WERI-Rb-1 (cell line): ENCODE measurements at regions not wholly inside any gene's neighbourhood (a gene's known extent, or its start where the extent isn't known, plus 50 kb on each side); places are given as distances from the start of the nearest gene placed in this dataset.

Experiments used
- DNase-seq: peaks from one replicate; pipeline ENCODE4 v3.0.0-alpha.2; 2020
- H3K27ac ChIP-seq: fragments of 250-450 bp; sonication (Bioruptor Pico); 2 replicates; pipeline ENCODE4 v1.5.1; 2020; ENCODE audit warnings: mild to moderate bottlenecking, moderate library complexity
- H3K27me3 ChIP-seq: fragments of 250-450 bp; sonication (Bioruptor Pico); 2 replicates; pipeline ENCODE4 v1.5.1; 2021; ENCODE audit warnings: mild to moderate bottlenecking, low read depth, moderate library complexity; ENCODE audit not compliant: insufficient read depth, severe bottlenecking
- H3K36me3 ChIP-seq: fragments of 250-450 bp; sonication (Bioruptor Pico); 2 replicates; pipeline ENCODE4 v1.5.1; 2020; ENCODE audit warnings: mild to moderate bottlenecking, moderate library complexity
- H3K4me3 ChIP-seq: 2 replicates; pipeline ENCODE4 v1.5.1; 2011; ENCODE audit warnings: low read depth, mild to moderate bottlenecking, control low read depth, low read length
- H3K9me3 ChIP-seq: fragments of 250-450 bp; sonication (Bioruptor Pico); 2 replicates; pipeline ENCODE4 v1.5.1; 2021; ENCODE audit warnings: mild to moderate bottlenecking, moderate library complexity; ENCODE audit not compliant: severe bottlenecking
- TF ChIP-seq, protein P1 (sequence below): IDR thresholded peaks from 2 replicates; pipeline ENCODE4 v1.5.1; 2011; ENCODE audit warnings: low read depth, mild to moderate bottlenecking, control low read depth, inconsistent platforms, low read length

DNA sequence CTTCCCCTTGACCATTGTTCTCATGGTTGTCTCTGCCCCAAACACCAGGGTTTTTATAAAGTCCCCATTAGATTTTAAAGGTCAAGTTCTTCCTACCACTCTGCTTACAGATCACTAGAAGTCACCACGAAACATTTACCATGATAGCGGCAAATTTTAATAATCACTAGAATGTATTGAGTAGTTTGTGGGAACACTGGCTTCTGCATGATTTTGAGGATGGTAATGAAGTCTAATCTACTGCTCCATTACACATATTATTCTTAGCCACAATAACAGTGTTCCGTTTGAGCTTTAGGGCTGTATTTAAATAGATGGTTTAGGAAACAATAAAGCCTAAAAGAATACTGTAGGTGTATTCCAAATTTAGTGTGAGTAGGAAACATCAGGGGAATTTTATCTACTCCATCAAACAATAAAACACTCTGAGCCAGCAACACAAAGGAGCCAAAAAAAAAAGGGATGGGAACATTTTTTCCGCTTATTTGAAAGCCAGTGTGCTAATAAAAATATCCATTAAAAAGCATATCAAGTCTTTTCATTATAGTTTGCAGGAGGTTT, 49.7 kb downstream of the KLF12 start:
- no peak for DNase-seq
- no peaks in the 10 kb centered on the region for H3K36me3 ChIP-seq
- TF ChIP-seq, protein P1, sequence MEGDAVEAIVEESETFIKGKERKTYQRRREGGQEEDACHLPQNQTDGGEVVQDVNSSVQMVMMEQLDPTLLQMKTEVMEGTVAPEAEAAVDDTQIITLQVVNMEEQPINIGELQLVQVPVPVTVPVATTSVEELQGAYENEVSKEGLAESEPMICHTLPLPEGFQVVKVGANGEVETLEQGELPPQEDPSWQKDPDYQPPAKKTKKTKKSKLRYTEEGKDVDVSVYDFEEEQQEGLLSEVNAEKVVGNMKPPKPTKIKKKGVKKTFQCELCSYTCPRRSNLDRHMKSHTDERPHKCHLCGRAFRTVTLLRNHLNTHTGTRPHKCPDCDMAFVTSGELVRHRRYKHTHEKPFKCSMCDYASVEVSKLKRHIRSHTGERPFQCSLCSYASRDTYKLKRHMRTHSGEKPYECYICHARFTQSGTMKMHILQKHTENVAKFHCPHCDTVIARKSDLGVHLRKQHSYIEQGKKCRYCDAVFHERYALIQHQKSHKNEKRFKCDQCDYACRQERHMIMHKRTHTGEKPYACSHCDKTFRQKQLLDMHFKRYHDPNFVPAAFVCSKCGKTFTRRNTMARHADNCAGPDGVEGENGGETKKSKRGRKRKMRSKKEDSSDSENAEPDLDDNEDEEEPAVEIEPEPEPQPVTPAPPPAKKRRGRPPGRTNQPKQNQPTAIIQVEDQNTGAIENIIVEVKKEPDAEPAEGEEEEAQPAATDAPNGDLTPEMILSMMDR: no peak

DNA sequence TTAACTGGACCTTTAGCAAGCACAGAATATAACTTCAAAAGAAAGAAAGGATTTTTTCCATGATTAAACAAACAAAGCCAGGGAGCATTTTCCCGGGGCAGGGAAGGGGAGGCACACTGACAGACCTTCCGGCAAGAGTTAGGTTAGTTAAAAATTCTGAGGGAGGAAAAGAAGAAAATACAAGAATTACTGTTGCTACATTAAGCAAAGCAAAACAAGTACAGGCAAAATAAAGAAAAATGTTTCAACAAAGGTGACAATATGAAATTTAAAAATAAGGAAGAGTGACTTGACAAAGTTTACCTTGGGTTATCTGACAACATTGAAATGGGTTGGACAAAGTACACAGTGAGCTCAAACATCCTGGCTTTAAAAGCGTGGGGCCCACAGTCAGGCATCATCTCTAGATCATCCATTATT, 51.5 kb downstream of the KLF12 start:
- no peak for DNase-seq
- TF ChIP-seq, protein P1: no peak
- H3K9me3 ChIP-seq: no peaks in the 10 kb centered on the region
- H3K27ac ChIP-seq: no peak overlapping the region
- H3K4me3 ChIP-seq: no peak overlapping the region
- no peaks in the 10 kb centered on the region for H3K36me3 ChIP-seq
- no peaks in the 10 kb centered on the region for H3K27me3 ChIP-seq

More for the DNA sequence above, 49.7 kb downstream of the KLF12 start:
- no peaks in the 10 kb centered on the region for H3K27me3 ChIP-seq
- no peak overlapping the region for H3K27ac ChIP-seq
- H3K9me3 ChIP-seq: no peaks in the 10 kb centered on the region
- H3K4me3 ChIP-seq: no peak overlapping the region

DNA sequence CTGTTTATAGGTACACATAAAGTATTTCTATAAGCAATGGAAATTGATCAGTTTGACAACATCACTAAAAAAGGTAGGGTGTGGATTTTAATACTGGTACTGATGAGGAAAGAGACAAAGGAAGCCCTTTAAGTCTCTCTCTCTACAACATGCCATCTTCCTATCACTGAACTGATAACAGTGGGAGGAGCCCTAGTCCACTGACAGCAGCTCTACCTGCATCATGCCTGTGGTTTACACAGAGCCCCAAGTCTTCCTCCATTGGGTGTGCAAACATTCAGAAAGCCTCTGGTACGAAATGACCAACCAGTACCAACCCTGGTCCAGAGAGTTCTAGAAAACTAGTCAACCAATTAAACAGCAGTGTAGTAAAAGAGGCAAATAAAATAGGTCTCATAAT, 53.4 kb downstream of the KLF12 start:
- Histone ChIP-seq H3K27ac (no peak overlapping the region), H3K36me3 (no peaks in the 10 kb centered on the region), H3K27me3 (no peaks in the 10 kb centered on the region), H3K4me3 (no peak overlapping the region), H3K9me3 (no peaks in the 10 kb centered on the region)
- TF ChIP-seq, protein P1: no peak
- DNase-seq: no peak

DNA sequence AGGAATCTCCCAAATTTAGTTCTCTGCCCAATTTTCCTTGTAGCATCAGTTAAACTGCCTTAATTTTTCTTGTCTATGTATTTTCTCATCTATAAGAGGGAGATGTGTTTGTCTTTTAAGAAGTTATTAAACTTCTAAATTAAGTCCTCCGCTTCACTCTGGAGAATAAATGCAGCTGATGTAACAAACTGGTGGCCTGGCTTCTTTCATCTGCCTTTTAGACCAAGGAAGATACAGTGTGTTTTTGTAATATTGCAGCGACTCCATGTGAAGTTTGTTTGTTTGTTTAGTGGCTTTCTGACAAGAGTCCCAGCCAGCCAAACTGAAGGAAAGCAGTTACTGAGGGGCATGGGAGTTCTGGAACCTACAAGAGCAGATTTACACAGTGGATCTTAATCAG, 56.4 kb downstream of the KLF12 start:
- H3K4me3 ChIP-seq: no peak overlapping the region
- TF ChIP-seq, protein P1: no peak
- H3K27ac ChIP-seq: no peak overlapping the region
- no peaks in the 10 kb centered on the region for H3K9me3 ChIP-seq
- DNase-seq: no peak
- H3K36me3 ChIP-seq: no peaks in the 10 kb centered on the region
- no peaks in the 10 kb centered on the region for H3K27me3 ChIP-seq

DNA sequence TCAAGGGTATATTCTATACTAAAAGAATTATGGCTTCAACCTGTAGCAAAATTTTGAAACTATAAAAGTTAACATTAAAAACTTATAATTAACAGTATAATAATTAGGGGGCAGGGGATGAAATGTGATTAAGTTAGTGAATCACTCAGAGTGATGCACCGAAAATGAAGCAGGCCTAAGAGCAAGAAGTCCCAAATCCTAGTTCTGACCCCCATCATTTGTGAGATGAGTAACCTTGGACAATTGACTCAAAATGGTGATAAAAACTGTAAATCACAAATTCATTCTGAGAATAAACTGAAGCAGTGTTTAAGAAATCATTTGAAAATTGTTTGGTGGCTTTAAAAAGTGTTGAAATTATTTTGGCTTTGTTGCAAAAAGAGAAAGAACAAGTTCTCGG, 56.8 kb downstream of the KLF12 start:
- no peak overlapping the region for H3K4me3 ChIP-seq
- TF ChIP-seq, protein P1: no peak
- no peak for DNase-seq
- no peaks in the 10 kb centered on the region for H3K27me3 ChIP-seq
- H3K9me3 ChIP-seq: no peaks in the 10 kb centered on the region
- H3K36me3 ChIP-seq: no peaks in the 10 kb centered on the region
- no peak overlapping the region for H3K27ac ChIP-seq

DNA sequence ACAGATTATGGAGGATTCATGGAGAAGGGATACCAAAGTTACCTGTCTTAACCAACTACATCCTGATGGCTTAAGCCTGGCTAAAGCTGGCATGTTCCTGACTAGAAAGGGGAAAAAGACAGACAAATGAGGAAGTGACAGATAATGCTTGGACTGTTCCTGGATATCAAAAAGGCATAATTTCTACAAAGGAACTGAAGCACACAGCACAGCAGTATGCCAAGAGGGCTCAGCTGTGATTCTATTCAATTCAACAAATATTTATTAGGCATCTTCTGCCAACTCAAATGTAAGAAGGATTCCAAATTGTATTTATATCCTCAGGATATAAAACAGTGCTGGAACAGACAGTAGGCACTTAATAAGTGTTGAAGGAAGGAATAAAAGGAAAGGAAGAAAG, 59.5 kb downstream of the KLF12 start:
- Histone ChIP-seq H3K27me3 (no peaks in the 10 kb centered on the region), H3K27ac (no peak overlapping the region), H3K36me3 (no peaks in the 10 kb centered on the region), H3K9me3 (no peaks in the 10 kb centered on the region), H3K4me3 (no peak overlapping the region)
- DNase-seq: no peak
- TF ChIP-seq, protein P1: no peak
